Activated naive CD4-positive, alpha-beta T cell treated with anti-CD3 and anti-CD28 coated beads, Interleukin-2, amount 10 ng/mL, durations not matched to agents 7 days and 5 days (primary cell): ENCODE measurements at regions not wholly inside any gene's neighbourhood (a gene's known extent, or its start where the extent isn't known, plus 50 kb on each side); places are given as distances from the start of the nearest gene placed in this dataset.

Experiments
- CTCF ChIA-PET: fragments of 350-600 bp; sonication (Branson Sonifier 250); formaldehyde crosslinking; loops from one replicate; lab custom pipeline; 2021; ENCODE audit warnings: antibody characterized with exemption; lab: Charles Lee
- DNase-seq: peaks from one replicate; pipeline ENCODE4 v3.0.0-alpha.2; 2020
- H3K27ac Mint-ChIP-seq: one replicate; pipeline ENCODE4 v1.8.0; 2021; ENCODE audit warnings: mild to moderate bottlenecking, moderate library complexity, mixed read lengths
- H3K27me3 Mint-ChIP-seq: one replicate; pipeline ENCODE4 v1.8.0; 2021; ENCODE audit warnings: mild to moderate bottlenecking, mixed read lengths
- H3K36me3 Mint-ChIP-seq: one replicate; pipeline ENCODE4 v1.8.0; 2021; ENCODE audit warnings: mixed read lengths
- H3K4me1 Mint-ChIP-seq: one replicate; pipeline ENCODE4 v1.8.0; 2021; ENCODE audit warnings: mixed read lengths
- H3K4me3 Mint-ChIP-seq: one replicate; pipeline ENCODE4 v1.8.0; 2021; ENCODE audit warnings: mild to moderate bottlenecking, moderate library complexity, mixed read lengths
- H3K9me3 Mint-ChIP-seq: one replicate; pipeline ENCODE4 v1.8.0; 2021; ENCODE audit warnings: mixed read lengths

- H3K9me3 Mint-ChIP-seq, result no peaks in the 10 kb centered on the region
- no peak overlapping the region for H3K27ac Mint-ChIP-seq
- no peak overlapping the region for H3K4me3 Mint-ChIP-seq
- CTCF ChIA-PET, result interaction anchor here (1.0 to 1.7 kb wide), 4 partner anchors 14 to 177 kb away, joined by 3 to 15 read pairs (median 4); no protein-coding TSS in a partner anchor
- H3K27me3 Mint-ChIP-seq, result no peaks in the 10 kb centered on the region
- no peaks in the 10 kb centered on the region for H3K36me3 Mint-ChIP-seq
- DNase-seq, result peak; percentile 49
- H3K4me1 Mint-ChIP-seq, result no peaks in the 10 kb centered on the region
Observed at GRCh38 chrX:69093960-69094871, 71.0 kb downstream of the PJA1 start.

GRCh38 chrX:69090022-69090421, 75.2 kb downstream of the PJA1 start:
- H3K4me3 Mint-ChIP-seq, result no peak overlapping the region
- CTCF ChIA-PET, result no interaction called here
- no peaks in the 10 kb centered on the region for H3K4me1 Mint-ChIP-seq
- H3K27me3 Mint-ChIP-seq, result no peaks in the 10 kb centered on the region
- DNase-seq, result no peak
- no peak overlapping the region for H3K27ac Mint-ChIP-seq
- H3K36me3 Mint-ChIP-seq, result no peaks in the 10 kb centered on the region
- no peaks in the 10 kb centered on the region for H3K9me3 Mint-ChIP-seq

GRCh38 chrX:69089203-69089602, 76.0 kb downstream of the PJA1 start:
- DNase-seq, result no peak
- H3K4me1 Mint-ChIP-seq, result no peaks in the 10 kb centered on the region
- no peaks in the 10 kb centered on the region for H3K27me3 Mint-ChIP-seq
- CTCF ChIA-PET, result no interaction called here
- H3K27ac Mint-ChIP-seq, result no peak overlapping the region
- H3K9me3 Mint-ChIP-seq, result no peaks in the 10 kb centered on the region
- H3K36me3 Mint-ChIP-seq, result no peaks in the 10 kb centered on the region
- no peak overlapping the region for H3K4me3 Mint-ChIP-seq

GRCh38 chrX:69088171-69088938, 76.9 kb downstream of the PJA1 start:
- no peak for DNase-seq
- CTCF ChIA-PET, result no interaction called here
- Mint-ChIP-seq H3K36me3 (no peaks in the 10 kb centered on the region), H3K27ac (no peak overlapping the region), H3K4me1 (no peaks in the 10 kb centered on the region), H3K4me3 (no peak overlapping the region), H3K9me3 (no peaks in the 10 kb centered on the region), H3K27me3 (no peaks in the 10 kb centered on the region)

GRCh38 chrX:69085826-69086225, 79.4 kb downstream of the PJA1 start:
- Mint-ChIP-seq H3K4me3 (no peak overlapping the region), H3K36me3 (no peaks in the 10 kb centered on the region), H3K27ac (no peak overlapping the region), H3K4me1 (no peaks in the 10 kb centered on the region), H3K9me3 (no peaks in the 10 kb centered on the region), H3K27me3 (no peaks in the 10 kb centered on the region)
- CTCF ChIA-PET, result no interaction called here
- DNase-seq, result no peak

GRCh38 chrX:69085151-69085550, 80.1 kb downstream of the PJA1 start:
- no peaks in the 10 kb centered on the region for H3K36me3 Mint-ChIP-seq
- CTCF ChIA-PET, result no interaction called here
- no peaks in the 10 kb centered on the region for H3K9me3 Mint-ChIP-seq

GRCh38 chrX:69083801-69084200, 81.5 kb downstream of the PJA1 start:
- no peaks in the 10 kb centered on the region for H3K4me1 Mint-ChIP-seq
- no peak overlapping the region for H3K4me3 Mint-ChIP-seq
- H3K36me3 Mint-ChIP-seq, result no peaks in the 10 kb centered on the region
- H3K27ac Mint-ChIP-seq, result no peak overlapping the region
- no peaks in the 10 kb centered on the region for H3K27me3 Mint-ChIP-seq
- CTCF ChIA-PET, result no interaction called here
- no peaks in the 10 kb centered on the region for H3K9me3 Mint-ChIP-seq
- DNase-seq, result no peak

More at GRCh38 chrX:69085151-69085550, 80.1 kb downstream of the PJA1 start:
- Mint-ChIP-seq H3K27me3 (no peaks in the 10 kb centered on the region), H3K4me1 (no peaks in the 10 kb centered on the region), H3K4me3 (no peak overlapping the region), H3K27ac (no peak overlapping the region)
- DNase-seq, result no peak

- Mint-ChIP-seq H3K27ac (no peak overlapping the region), H3K4me1 (no peaks in the 10 kb centered on the region), H3K27me3 (no peaks in the 10 kb centered on the region), H3K4me3 (no peak overlapping the region), H3K9me3 (no peaks in the 10 kb centered on the region), H3K36me3 (no peaks in the 10 kb centered on the region)
- CTCF ChIA-PET, result no interaction called here
- no peak for DNase-seq
Observed at GRCh38 chrX:69083361-69083760, 81.9 kb downstream of the PJA1 start.

- Mint-ChIP-seq H3K4me3 (no peak overlapping the region), H3K27ac (no peak overlapping the region)
- CTCF ChIA-PET, result no interaction called here
Observed at GRCh38 chrX:69082753-69083150, 82.5 kb downstream of the PJA1 start.

GRCh38 chrX:69082055-69082752, 83.0 kb downstream of the PJA1 start:
- no peak for DNase-seq
- H3K27ac Mint-ChIP-seq, result no peak overlapping the region

More at GRCh38 chrX:69082753-69083150, 82.5 kb downstream of the PJA1 start:
- no peak for DNase-seq
- Mint-ChIP-seq H3K36me3 (no peaks in the 10 kb centered on the region), H3K9me3 (no peaks in the 10 kb centered on the region), H3K27me3 (no peaks in the 10 kb centered on the region), H3K4me1 (no peaks in the 10 kb centered on the region)

GRCh38 chrX:69080855-69081465, 84.3 kb downstream of the PJA1 start:
- H3K36me3 Mint-ChIP-seq, result no peaks in the 10 kb centered on the region
- CTCF ChIA-PET, result interaction anchor here (0.8 kb wide), 1 partner anchor 253 kb away, joined by 3 read pairs; no protein-coding TSS in a partner anchor
- no peak for DNase-seq
- no peaks in the 10 kb centered on the region for H3K4me1 Mint-ChIP-seq
- no peak overlapping the region for H3K27ac Mint-ChIP-seq
- H3K4me3 Mint-ChIP-seq, result no peak overlapping the region
- no peaks in the 10 kb centered on the region for H3K27me3 Mint-ChIP-seq
- H3K9me3 Mint-ChIP-seq, result no peaks in the 10 kb centered on the region

More at GRCh38 chrX:69082055-69082752, 83.0 kb downstream of the PJA1 start:
- Mint-ChIP-seq H3K4me3 (no peak overlapping the region), H3K9me3 (no peaks in the 10 kb centered on the region), H3K36me3 (no peaks in the 10 kb centered on the region), H3K27me3 (no peaks in the 10 kb centered on the region), H3K4me1 (no peaks in the 10 kb centered on the region)
- CTCF ChIA-PET, result no interaction called here

- H3K27ac Mint-ChIP-seq, result no peak overlapping the region
- H3K4me1 Mint-ChIP-seq, result no peaks in the 10 kb centered on the region
- no peak for DNase-seq
- H3K9me3 Mint-ChIP-seq, result no peaks in the 10 kb centered on the region
- H3K27me3 Mint-ChIP-seq, result no peaks in the 10 kb centered on the region
- H3K36me3 Mint-ChIP-seq, result no peaks in the 10 kb centered on the region
- CTCF ChIA-PET, result no interaction called here
- no peak overlapping the region for H3K4me3 Mint-ChIP-seq
Observed at GRCh38 chrX:69079268-69079667, 86.0 kb downstream of the PJA1 start.

- H3K36me3 Mint-ChIP-seq, result no peaks in the 10 kb centered on the region
- no peak overlapping the region for H3K4me3 Mint-ChIP-seq
- no peak for DNase-seq
- no peak overlapping the region for H3K27ac Mint-ChIP-seq
- H3K27me3 Mint-ChIP-seq, result no peaks in the 10 kb centered on the region
- no peaks in the 10 kb centered on the region for H3K4me1 Mint-ChIP-seq
- no peaks in the 10 kb centered on the region for H3K9me3 Mint-ChIP-seq
- CTCF ChIA-PET, result no interaction called here
Observed at GRCh38 chrX:69077895-69078455, 87.3 kb downstream of the PJA1 start.
